AG09309 (cell line): ENCODE measurements at regions not wholly inside any gene's neighbourhood (a gene's known extent, or its start where the extent isn't known, plus 50 kb on each side); places are given as distances from the start of the nearest gene placed in this dataset.

ENCODE experiments used
- DNase-seq: peaks from one replicate; pipeline ENCODE4 v3.0.0-alpha.2; 2010; ENCODE audit warnings: low read depth
- H3K4me3 ChIP-seq: 2 replicates; pipeline ENCODE4 v1.5.1; 2011; ENCODE audit warnings: mild to moderate bottlenecking, low read depth, low read length, moderate library complexity; ENCODE audit not compliant: control insufficient read depth
- CTCF ChIP-seq: IDR thresholded peaks from 2 replicates; pipeline ENCODE4 v1.5.1; 2011; ENCODE audit warnings: mild to moderate bottlenecking, low read depth, low read length, inconsistent platforms; ENCODE audit not compliant: insufficient read depth, control insufficient read depth; ENCODE audit errors: missing control alignments

DNA sequence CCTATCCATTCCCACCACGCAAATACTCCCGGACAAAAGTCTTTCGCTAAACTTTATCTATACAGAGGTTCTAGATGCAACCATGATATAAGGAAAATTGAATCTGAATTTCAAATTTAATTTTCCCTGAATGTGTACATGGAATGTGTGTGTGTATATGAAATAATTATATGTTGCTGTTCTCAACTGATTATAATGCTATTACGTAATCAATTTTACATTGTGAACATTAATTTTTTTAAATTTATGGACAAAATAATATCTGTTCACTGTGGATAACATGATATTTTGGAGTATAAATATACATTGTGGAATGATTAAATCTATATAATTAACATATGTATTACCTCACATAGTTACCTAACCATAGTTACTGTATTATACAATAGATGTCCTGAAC lies 1250.6 kb downstream of the EFNA5 start:
- no peak for TF ChIP-seq CTCF
- no peak for DNase-seq
- H3K4me3 ChIP-seq, result no peak overlapping the region

DNA sequence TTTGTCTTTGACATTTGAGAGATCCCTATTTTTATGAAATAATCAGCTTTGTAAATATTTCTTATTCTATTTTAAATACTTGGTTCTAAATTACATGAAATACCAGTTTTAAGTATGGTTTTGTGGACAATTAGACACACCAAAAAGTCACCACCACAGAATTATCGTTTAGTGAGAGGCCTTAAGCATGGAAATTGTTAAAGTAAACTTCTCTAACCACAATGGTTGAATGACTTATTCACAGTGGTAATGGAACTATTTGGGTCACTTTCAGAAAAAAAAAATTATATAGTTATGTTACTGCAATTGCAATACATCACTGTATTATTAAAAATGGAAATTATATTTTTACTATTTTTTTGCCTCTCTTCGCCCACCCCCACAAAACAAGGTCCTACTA lies 1252.5 kb downstream of the EFNA5 start:
- no peak overlapping the region for H3K4me3 ChIP-seq
- no peak for TF ChIP-seq CTCF
- no peak for DNase-seq

DNA sequence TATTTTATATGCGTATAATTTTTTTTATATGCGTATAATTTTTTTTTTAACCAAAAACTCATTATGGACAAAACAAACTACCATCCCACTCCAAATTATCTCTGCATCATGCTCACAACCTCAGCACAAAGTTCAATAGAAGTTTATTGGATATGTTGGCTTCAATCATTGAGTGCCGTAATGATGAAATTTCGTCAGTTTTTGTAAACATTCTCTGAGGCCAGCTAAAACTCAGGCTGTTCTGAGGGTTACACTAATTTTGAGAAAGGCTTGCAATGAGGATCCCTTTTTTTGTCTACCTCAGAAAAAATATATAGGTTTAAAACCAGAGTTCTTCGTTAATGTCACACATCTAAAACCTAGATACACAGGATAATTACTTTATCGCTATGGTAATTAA lies 1253.2 kb downstream of the EFNA5 start:
- no peak overlapping the region for H3K4me3 ChIP-seq
- no peak for DNase-seq
- TF ChIP-seq CTCF, result no peak

GRCh38 chr5:106417163-106417562 lies 1253.6 kb downstream of the EFNA5 start:
- no peak for DNase-seq
- no peak overlapping the region for H3K4me3 ChIP-seq
- no peak for TF ChIP-seq CTCF

GRCh38 chr5:106415541-106415940 lies 1255.2 kb downstream of the EFNA5 start:
- TF ChIP-seq CTCF, result no peak
- peak; percentile 31 for DNase-seq
- H3K4me3 ChIP-seq, result no peak overlapping the region

DNA sequence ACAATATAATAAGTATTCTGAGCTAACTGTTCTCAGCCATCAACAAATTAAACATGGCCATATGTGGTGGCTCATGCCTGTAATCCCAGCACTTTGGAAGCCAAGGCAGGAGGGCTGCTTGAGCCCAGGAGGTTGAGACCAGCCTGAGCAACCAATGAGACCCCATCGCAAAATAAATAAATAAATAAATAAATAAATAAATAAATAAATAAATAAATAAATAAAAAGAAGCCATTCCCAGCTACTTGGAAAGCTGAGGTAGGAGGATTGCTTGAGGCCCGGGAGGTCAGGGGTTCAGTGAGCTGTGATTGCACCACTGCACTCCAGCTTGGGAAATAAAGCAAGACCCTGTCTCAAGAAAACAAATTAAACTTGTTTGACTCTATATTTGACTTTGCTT lies 1256.4 kb downstream of the EFNA5 start:
- H3K4me3 ChIP-seq, result no peak overlapping the region
- TF ChIP-seq CTCF, result no peak
- no peak for DNase-seq

DNA sequence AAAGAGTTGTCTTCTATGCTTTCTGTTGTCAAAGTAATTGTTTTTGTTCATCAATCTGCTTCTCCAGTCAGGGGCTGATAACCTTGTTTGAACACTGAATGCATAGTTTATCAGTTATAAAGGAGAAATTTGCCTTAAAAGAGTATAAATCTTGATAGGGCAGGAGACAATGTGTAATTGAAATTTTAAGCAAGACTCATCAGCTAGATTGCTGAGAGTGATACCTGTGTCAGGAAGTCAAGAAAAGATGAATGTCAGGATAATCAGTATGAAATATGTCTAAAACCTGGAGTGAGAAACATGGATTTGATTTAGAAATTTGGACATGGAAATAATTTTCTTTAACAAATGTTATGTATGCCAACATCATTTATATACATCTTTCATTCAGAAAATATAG lies 1258.1 kb downstream of the EFNA5 start:
- DNase-seq, result no peak
- no peak for TF ChIP-seq CTCF
- no peak overlapping the region for H3K4me3 ChIP-seq
